Adrenal gland (tissue), 9 donors: ENCODE measurements at regions not wholly inside any gene's neighbourhood (a gene's known extent, or its start where the extent isn't known, plus 50 kb on each side); places are given as distances from the start of the nearest gene placed in this dataset.

ENCODE experiments used
- DNase-seq, 7 donors: peaks; one replicate each; pipeline ENCODE4 v3.0.0-alpha.2; 2019 to 2020
- H3K27ac ChIP-seq, 5 donors: fragments of 200-600 bp; sonication (generic) in 4 of 5; 1 replicate in 3 of 5; 2 replicates in 2 of 5; pipeline versions ENCODE4 v1.5.1 to v1.8.0; 2016 to 2020; ENCODE audit warnings: mild to moderate bottlenecking in 1 of 5
- H3K27me3 ChIP-seq: fragments of 200-600 bp; 2 replicates; pipeline ENCODE4 v1.8.0; 2021
- H3K36me3 ChIP-seq, 2 donors: fragments of 200-600 bp; replicated peaks in 1 of 2; 1 replicate in 1 of 2; 2 replicates in 1 of 2; pipeline versions ENCODE4 v1.5.1 to v1.8.0; 2018 to 2022
- H3K4me1 ChIP-seq, 2 donors: fragments of 200-600 bp; replicated peaks in 1 of 2; 1 replicate in 1 of 2; 2 replicates in 1 of 2; pipeline versions ENCODE4 v1.5.1 to v1.8.0; 2018 to 2021
- H3K4me3 ChIP-seq, 4 donors: fragments of 200-600 bp; sonication (generic) in 3 of 4; one replicate each; pipeline ENCODE4 v1.5.1; 2016 to 2018
- H3K9me3 ChIP-seq, 3 donors: fragments of 200-600 bp; sonication (generic) in 1 of 3; replicated peaks in 1 of 3; 1 replicate in 2 of 3; 2 replicates in 1 of 3; pipeline versions ENCODE4 v1.5.1 to v1.8.0; 2016 to 2021
- CTCF ChIP-seq, 6 experiments: fragments of 450-650 bp in 4 of 6; fragments of 200-600 bp in 2 of 6; sonication (generic) in 1 of 6; IDR thresholded peaks; 1 replicate in 5 of 6; 2 replicates in 1 of 6; pipeline versions ENCODE4 v1.5.1 to v1.8.0; 2016 to 2021; ENCODE audit warnings: antibody characterized with exemption in 6 of 6, mild to moderate bottlenecking in 2 of 6, moderate library complexity in 1 of 6
- POLR2A ChIP-seq, 2 donors: fragments of 450-650 bp; IDR thresholded peaks; one replicate each; pipeline ENCODE4 v1.6.1; 2017; ENCODE audit warnings: antibody characterized with exemption in 2 of 2, mild to moderate bottlenecking in 2 of 2, moderate library complexity in 1 of 2
- WGBS, 4 donors: extraction: QIAGEN DNeasy Blood & Tissue Kit in 2 of 4; methylation state at CpG; one replicate each; pipeline versions ENCODE4 v1.1.5 to v1.1.7; 2013 to 2017; 5-methylcytosine and 5-hydroxymethylcytosine counted together
- intact Hi-C, 2 donors: fragments of 100-400 bp; cut with DNase I; formaldehyde crosslinking; loops; one replicate each; pipeline versions ENCODE4 v1.14.1 to v1.15.0; 2022 to 2023
- donor health status: healthy with polysubstance abuse.
- donor health status: Bipolar disorder and iron deficiency.
- donor health status: DM: yes; HTN: yes; CAD: no.
- donor health status: DM: no; HTN: no; CAD: no.
- donor health status: DM: no; HTN: no; CAD: no.

DNA sequence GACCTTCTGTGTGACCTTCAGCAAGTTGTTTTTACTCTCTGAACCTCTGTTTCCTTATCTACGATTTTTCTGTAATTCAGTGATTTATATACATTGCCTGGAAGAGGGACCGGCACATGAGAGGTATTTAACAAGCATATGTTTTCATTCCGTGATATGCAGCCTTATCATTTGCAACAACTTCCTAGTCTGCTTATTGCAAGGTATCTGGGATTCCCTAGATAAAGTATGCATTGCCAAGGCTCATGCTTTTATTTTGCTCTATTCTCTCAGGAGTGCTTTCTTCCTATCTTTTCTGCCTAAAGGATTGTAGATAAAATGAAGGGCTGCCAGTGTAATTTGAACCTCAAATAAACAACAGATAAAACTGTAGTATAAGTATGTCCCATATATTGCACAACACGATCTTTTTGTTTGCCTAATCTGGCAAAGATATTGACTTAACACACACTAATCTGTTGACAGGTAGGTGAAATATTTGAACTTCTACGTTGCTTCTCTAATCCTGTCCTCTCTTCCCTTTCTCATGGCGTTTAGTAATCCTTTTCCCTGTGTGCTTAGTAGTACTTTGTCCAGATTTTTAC, 377.2 kb upstream of the TNC start:
- intact Hi-C loops: loop anchor here in 1 of 2 donors (5.0 kb wide), 1 partner anchor 52 kb away; no protein-coding TSS in a partner anchor
- H3K27ac ChIP-seq: no peak overlapping the region
- no peaks in the 10 kb centered on the region for H3K27me3 ChIP-seq
- DNase-seq: no peak
- no peaks in the 10 kb centered on the region for H3K9me3 ChIP-seq
- TF ChIP-seq POLR2A (IDR thresholded peaks at IDR 0.05) (no peak), CTCF (IDR thresholded peaks at IDR 0.05) (no peak)
- 9 to 13% (median 12%) methylated on average over 6 of the region's 6 CpGs for WGBS, 4 donors
- H3K4me1 ChIP-seq: no peaks in the 10 kb centered on the region
- no peak overlapping the region for H3K4me3 ChIP-seq
- no peaks in the 10 kb centered on the region for H3K36me3 ChIP-seq

- H3K27me3 ChIP-seq: no peaks in the 10 kb centered on the region
- H3K9me3 ChIP-seq: no peaks in the 10 kb centered on the region
- H3K4me3 ChIP-seq: no peak overlapping the region
- no peak overlapping the region for H3K27ac ChIP-seq
- H3K4me1 ChIP-seq: no peaks in the 10 kb centered on the region
- no peak for DNase-seq
- intact Hi-C loops: loop anchor here in 1 of 2 donors (5.0 kb wide), 1 partner anchor 51 kb away; no protein-coding TSS in a partner anchor
- TF ChIP-seq POLR2A (IDR thresholded peaks at IDR 0.05) (no peak), CTCF (IDR thresholded peaks at IDR 0.05) (no peak)
- no peaks in the 10 kb centered on the region for H3K36me3 ChIP-seq
Observed at GRCh38 chr9:115495836-115496235, 377.9 kb upstream of the TNC start.

DNA sequence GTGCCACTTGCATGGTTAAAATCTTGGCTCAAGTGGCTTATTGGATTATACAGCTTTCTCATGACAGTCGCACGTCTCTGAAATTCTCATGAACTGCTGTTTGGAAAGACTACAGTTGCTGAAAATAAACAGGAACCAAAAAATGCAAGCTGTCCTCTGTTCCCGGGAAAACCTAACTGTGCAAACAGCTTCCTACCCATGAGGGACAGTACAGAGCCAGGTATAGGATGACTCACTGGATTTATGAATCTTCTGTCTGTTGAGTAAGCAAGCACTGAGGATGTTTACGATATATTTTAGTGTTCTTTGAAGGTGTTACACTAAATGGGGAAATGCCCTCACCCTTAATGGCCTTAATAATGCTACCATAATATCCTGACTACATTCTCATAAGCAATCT, 380.3 kb upstream of the TNC start:
- DNase-seq: no peak
- Histone ChIP-seq H3K9me3 (no peaks in the 10 kb centered on the region), H3K4me1 (no peaks in the 10 kb centered on the region), H3K27ac (no peak overlapping the region), H3K36me3 (no peaks in the 10 kb centered on the region), H3K27me3 (no peaks in the 10 kb centered on the region), H3K4me3 (no peak overlapping the region)
- TF ChIP-seq POLR2A (IDR thresholded peaks at IDR 0.05): no peak
- TF ChIP-seq CTCF (IDR thresholded peaks at IDR 0.05): no peak
- intact Hi-C loops: loop anchor here in 1 of 2 donors (5.0 kb wide), 1 partner anchor 49 kb away; no protein-coding TSS in a partner anchor
- 75 to 84% (median 81%) methylated on average over 4 of the region's 4 CpGs for WGBS, 4 donors

- H3K27me3 ChIP-seq: no peaks in the 10 kb centered on the region
- H3K4me3 ChIP-seq: no peak overlapping the region
- no peak for TF ChIP-seq POLR2A (IDR thresholded peaks at IDR 0.05)
- no peak for TF ChIP-seq CTCF (IDR thresholded peaks at IDR 0.05)
- no peaks in the 10 kb centered on the region for H3K36me3 ChIP-seq
- no peaks in the 10 kb centered on the region for H3K4me1 ChIP-seq
- intact Hi-C loops: no loop called here
- no peaks in the 10 kb centered on the region for H3K9me3 ChIP-seq
- no peak overlapping the region for H3K27ac ChIP-seq
- no peak for DNase-seq
Observed at GRCh38 chr9:115507148-115507547, 389.2 kb upstream of the TNC start.
